ENCODE measurements at regions not wholly inside any gene's neighbourhood (a gene's known extent, or its start where the extent isn't known, plus 50 kb on each side); places are given as distances from the start of the nearest gene placed in this dataset.

DNA sequence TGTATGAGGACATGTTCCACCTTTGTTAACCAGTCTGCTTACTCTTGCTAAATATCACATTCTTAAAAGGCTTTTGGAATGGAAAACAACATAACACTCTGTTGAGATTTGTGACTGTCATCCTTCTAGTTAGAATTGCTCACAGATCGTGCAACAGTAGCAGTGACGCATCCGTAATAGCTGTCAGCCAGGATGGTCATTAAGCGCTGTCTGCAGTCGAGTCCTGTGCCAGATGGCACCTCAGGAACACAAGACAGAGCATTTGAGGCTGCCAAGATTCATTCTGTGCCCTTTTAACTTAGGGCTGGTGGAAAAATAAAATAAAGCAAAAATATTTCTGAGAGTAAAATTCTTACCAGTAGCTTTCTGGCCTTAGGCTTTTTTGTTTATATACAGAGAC lies 348.6 kb downstream of the ANKRD7 start:
- DNase-seq (ENCODE audit: low spot score), result no peak

DNA sequence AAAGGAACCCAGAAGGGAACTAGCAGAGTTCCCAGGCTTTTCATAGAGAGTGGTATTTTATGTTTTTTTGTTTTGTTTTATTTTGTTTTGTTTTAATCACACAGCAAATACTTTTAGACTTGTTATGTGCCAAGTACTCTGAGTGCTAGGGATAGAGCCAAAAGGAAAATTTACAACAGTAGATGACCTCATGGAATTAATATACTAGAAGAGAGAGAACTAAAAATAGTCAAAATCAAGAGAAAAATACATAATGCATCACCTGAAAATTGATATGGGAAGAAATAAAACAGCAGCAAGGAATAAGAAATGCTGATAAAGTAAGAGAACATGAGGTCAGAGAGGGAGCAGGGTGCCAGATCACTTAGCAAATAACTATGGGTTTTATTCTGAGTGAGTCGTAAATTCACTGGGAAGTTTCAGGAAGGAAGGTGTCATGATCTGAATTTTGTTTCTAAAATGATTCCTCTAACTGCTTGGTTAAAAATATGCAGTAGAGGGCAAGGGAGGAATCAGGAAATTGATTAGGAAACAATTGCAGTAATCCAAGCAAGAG lies 351.0 kb downstream of the ANKRD7 start:
- no peak for DNase-seq (ENCODE audit: low spot score)

DNA sequence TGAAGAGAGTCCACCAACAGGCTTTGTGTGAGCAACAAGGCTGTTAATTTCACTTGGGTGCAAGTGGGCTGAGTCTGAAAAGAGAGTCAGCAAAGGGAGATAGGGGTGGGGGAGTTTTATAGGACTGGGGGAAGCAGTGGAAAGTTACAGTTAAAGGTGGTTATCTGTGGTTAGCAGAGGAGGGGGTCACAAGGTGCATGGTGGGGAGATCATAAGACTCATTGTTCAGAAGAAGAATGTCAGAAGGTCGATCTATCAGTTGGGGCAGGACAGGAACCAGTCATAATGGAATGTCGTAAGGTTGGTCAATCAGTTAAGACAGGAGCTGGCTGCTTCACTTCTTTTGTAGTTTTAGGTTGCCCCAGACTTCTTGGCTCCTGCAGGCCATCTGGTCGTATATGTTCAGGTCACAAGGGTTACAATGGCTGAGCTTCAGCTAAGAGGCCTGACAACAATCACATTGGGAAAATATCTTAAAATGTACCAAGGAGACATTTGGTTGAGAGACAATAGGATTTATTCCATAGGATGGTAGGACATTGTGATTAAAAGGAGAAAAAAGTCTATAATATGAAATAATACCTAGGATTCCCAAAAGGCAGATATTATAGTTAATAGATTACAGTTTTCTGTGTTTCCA lies 356.4 kb downstream of the ANKRD7 start:
- no peak for DNase-seq (ENCODE audit: low spot score)

DNA sequence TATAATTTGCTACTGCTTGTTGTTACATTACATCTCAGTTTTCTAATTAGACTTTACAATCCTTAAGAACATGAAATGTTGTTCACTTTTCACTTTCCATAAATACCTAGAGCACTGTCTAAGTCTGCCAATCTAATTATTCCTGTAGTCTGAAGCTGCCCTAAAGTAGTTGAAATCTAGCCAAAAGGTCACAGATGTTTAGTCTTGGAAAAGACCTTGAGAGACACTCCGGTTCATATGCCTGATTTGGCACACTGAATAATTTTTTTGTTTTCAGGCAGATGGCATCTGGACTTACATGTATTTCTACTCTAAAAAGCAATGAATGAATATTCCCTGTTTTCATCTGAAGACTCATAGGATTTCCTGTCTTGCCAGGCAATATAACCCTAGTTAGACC lies 359.1 kb downstream of the ANKRD7 start:
- no peak for DNase-seq (ENCODE audit: low spot score)

DNA sequence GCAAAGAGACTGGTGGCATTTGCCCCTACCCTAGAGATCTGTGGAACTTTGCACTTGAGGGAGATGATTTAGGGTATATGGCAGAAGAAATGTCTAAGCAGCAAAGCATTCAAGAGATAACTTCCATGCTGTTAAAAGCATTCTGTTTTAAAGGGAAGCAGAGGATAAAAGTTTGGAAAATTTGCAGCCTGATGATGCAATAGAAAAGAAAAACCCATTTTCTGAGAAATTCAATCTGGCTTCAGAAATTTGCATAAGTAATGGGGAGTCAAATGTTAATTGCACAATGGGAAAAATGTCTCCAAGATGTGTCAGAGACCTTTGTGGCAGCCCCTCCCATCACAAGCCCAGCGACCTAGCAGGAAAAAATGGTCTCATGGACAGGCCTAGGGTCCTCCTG lies 361.7 kb downstream of the ANKRD7 start:
- DNase-seq (ENCODE audit: low spot score), result no peak

DNA sequence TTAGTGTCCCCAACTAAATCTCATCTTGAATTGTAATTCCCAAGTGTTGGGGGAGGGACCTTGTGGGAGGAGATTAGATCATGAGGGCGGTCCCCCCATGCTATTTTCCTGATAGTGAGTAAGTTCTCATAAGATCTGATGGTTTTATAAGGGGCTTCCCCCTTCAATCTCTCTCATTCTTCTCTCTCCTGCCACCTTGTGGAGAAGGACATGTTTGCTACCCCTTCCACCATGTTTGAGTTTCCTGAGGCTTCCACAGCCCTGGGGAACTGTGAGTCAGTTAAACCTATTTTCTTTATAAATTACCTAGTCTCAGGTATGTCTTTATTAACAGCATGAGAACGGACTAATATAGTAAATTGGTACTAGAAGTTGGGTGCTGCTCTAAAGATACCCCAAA lies 365.6 kb downstream of the ANKRD7 start:
- DNase-seq (ENCODE audit: low spot score), result no peak

DNA sequence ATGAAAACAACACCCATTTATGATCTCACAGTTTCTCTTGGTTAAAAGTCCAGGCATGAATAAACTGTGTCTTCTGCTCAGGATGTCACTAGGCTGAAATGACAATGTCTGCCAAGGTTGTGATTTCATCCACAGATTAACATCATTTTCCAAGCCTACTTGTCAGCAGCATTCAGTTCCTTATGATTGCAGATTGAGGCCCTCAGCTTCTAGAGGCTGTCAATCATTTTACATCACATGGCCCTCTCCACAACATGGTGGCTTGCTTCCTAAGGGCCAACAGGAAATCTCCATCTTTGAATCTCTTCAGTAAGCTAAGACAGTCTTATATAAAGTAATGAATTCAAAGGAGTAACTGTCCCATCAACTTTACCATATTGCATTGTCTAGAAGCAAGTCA lies 377.6 kb downstream of the ANKRD7 start:
- no peak for DNase-seq (ENCODE audit: low spot score)

DNA sequence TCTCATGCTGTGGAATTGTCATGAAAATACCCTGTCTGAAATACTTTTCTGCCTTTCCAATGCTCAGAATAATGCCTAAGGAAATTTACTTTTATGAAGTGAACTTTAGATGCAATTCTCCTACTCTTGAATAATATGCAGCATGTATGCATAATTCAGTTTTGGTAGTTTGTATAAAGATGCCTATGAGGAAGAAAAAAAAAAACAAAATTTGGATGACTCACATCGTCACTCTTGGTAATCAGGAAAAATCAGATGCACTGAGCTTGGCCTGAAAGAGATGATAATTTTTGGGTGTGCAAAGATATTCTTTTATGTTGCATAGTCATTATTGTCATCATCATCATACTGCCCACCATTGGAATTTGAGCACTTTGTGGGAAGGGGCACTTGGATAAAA lies 382.1 kb downstream of the ANKRD7 start:
- DNase-seq (ENCODE audit: low spot score), result no peak

DNA sequence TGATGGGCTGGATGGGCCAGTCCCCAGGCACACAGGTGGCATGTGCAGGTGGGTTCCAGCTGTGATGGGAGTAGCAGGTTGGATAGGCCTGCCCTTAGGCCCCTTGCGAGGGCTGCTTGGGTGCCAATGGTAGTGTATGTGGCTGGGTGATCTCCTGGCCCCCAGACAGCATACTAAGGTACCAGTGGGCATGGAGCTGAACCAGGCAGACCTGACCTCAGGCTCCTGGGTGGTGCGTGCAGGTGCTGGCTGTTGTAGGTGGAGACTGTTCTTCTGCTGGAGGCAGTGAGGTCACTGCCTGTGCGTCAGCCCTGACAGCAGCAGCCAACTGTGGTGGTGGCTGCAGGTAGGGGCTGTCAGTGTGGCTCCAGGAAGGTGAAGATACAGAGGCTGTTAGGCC lies 384.7 kb downstream of the ANKRD7 start:
- no peak for DNase-seq (ENCODE audit: low spot score)

DNA sequence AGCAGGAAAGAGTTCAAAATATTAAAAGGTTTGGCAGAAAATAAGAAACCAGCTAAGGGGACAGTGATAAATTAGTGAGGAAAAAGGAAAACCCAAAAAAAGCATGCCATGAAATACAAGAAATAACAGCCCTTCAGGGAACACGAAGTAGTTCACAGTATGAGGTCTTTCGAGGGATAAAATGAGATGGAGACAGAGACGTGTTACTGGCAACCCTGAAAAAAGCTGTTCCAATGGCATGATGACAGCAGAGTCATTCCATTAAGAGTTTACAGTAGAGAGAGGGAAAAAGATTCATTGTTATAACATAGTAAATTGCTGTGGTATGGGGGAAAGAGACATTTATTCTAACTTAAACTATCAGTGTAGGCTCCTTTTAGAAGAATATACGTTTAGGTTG lies 391.2 kb downstream of the ANKRD7 start:
- DNase-seq (ENCODE audit: low spot score), result no peak

DNA sequence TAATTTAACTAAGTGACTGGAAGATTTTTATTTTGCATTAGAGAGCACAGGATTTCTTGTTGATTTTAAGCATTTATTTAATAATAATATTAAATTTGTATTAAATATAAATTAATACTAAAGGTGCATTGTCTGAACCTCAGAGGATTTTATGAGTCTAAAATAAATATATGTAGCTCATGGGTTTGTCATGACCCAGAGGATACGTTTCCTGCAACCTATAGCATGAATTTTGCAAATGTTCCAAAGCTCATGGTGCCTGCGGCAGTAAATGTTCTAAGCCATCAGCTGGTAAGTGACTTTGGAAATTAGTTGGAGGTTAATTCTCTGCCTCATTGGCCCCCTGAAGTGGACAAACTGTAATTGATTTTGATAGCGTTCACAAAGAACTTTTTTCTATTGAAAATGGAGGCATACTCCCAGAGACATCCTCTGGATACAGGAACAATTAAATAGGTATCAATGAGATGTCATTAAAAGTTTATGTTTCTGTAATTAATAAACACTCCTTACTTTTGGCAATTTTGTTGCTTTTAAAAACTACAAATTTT lies 397.4 kb downstream of the ANKRD7 start:
- DNase-seq (ENCODE audit: low spot score), result no peak

DNA sequence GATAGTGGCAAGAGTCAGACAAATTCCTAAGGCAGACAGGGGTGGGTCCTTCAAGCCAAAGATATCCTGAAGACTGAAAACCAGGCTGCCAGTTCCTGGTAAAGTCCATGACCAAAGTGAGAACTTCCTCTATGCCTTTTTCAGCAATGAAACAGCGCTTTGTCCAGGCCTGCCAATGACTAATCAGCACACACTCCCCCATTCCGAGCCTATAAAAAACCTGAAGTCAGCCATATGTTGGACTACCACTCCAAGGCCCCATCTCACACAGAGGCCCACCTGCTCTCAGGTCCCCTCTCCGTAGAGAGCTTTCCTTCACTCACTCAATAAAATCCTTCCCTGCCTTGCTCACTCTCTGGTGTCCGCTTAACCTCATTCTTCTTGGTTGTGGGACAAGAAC lies 402.2 kb downstream of the ANKRD7 start:
- DNase-seq (ENCODE audit: low spot score), result no peak

DNA sequence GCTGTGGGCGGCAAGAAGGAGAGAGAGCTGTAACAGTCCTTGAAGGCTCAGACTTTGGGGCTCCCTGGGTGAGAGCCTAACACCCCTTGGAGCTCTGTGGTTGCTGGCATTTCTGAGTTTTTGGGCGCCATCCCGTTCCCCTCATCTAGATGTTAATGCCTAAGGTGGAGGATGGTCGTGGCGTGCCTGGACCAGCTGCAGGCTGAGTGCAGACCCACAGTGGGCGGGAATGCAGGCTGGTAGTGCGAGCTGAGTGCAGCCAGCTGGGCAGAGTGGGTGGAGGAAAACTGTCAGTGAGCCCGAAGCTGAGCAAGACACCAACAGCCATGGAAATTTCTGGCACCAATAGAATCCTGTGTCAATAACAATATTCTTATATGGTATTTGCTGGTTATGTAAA lies 403.0 kb downstream of the ANKRD7 start:
- DNase-seq (ENCODE audit: low spot score), result no peak

DNA sequence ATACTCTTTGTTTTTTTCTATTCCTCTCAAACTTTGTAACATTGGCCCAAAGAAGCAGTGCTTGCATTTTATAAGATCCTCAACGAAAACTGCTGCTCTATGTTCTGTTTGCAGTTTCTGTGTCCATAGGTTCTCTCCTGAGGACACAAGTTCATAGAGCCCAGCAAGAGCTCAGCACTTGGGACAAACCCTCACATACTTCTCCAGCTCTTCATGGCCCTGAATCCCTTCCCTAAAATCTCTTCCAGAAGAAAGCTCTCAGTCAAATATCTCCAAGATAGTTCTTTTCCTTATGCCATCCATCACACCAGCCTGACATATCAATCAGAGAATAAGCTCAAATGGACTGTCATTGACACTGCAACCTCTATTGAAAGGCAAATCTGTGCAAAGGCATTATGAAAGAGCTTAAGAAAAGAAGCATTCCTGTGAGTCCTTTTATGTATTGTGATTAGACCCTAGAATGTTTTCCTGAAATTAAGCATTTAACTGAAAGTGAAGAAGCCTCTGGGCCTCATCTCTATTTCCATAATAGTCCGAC lies 405.5 kb downstream of the ANKRD7 start:
- no peak for DNase-seq (ENCODE audit: low spot score)

DNA sequence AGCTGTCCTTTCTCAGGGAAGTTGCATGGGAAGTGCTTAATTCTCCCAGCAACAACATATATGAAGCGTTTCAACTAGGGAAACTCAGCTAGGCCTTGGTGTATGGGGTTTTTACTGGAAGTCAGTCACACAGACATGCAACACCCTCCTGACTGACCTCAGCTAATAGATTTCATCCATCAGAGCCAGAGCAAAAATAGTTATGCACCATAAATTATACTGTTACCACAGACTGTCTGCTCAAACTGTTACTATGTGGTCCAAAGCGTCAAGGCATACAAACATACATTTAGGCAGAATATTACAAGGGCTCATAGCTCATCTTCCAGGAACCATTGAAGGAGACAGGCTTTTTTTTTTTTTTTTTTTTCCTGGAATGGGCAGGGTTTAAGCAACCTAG lies 417.9 kb downstream of the ANKRD7 start:
- no peak for DNase-seq (ENCODE audit: low spot score)

DNA sequence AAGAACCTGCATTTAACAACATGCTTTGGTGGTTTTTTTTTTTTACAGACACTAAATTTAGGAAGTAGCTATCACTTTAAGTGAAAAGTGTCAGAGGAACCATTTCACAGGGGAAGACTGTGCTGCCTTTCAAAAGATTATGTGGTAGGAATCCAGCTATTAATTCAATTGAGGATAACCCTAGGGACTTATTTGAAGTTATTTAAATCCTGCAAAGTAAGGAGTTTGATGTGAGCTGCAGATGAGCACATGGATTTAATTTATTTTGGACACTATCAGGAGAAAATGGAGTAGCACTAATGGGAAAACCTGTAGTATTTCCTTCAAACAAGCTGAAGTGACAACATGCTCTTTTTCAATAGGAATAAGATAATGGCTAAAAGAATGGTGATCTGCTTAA lies 419.8 kb downstream of the ANKRD7 start:
- DNase-seq (ENCODE audit: low spot score), result no peak

DNA sequence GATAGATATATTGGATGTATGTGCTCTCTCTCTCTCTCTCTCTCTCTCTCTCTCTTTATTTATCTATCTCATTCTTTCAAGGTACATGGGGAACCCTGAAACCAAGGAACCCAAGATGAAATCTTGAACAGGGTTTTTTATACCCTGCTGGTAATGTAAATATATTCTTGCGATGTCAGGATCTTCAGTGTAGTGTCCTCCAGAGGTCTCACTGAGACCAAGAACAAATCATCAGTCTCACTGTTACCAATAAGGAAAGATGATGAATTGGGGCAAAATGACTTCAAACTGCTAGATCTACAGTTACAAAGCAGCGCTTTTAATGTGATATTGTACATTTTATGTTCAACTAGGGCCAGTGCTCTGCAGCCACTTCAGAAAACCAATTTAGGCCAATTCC lies 423.5 kb downstream of the ANKRD7 start:
- DNase-seq (ENCODE audit: low spot score), result no peak

DNA sequence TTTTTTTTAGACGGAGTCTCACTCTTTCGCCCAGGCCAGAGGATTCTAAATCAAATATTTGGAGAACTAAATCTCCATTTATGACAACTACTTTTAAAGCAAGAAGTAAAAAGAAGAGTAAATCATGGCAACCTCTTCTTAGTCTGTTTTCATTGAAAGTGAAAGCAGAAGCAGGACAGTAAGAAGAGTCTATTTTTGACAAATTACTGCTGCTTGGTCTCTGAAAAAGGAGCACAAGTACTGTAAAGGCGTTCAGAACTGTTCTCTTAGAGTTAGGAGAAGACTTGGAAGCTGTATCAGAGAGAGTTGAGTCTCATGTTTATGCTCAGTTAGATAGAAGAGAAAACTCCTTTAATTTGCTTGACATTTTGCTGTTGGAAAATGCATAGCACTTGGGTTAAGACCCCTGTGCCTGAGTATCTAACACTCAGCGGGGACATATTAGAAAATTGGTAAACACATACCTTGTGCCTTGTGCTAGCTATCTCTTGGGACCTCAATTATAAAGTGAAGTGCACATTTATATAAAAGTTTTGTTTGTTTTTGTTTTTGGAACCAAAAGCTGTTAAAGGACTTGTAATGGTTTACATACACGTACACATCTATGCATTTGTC lies 433.0 kb downstream of the ANKRD7 start:
- no peak for DNase-seq (ENCODE audit: low spot score)

DNA sequence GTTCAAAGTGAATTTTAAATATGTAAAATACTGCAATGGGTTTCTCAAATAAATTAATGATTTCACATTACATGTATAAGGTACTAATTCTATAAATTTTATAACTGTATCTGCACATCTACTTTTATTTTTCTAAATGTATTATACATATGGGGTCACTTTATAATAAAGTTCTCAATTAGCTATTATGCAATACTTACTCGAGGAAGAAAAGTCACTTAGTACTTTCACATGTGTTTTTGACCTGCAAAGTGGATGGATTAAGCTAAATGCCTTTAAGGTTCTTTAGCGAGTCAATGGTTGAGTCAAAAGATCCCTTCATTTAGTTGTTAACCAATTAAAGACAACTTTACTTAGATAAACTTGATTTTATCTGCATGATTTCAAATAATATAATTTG lies 437.8 kb downstream of the ANKRD7 start:
- DNase-seq (ENCODE audit: low spot score), result no peak

DNA sequence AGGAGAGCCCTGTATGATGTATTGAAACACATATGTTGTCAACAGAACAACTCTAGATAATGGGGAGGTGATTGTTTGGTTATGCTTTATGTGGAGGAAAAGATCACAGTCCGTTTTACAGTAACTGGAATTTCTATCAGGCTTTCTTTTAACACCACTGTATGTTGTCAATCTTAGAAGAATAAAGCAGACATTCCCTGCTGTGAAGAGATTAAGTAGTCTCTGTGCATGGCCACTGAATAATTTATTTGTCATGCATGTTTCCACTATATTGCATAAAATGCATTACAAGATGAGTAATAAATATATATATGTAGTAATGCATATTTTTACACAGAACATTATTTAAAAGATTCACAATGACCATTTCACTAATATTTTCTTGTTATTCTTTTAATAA lies 440.0 kb downstream of the ANKRD7 start:
- no peak for DNase-seq (ENCODE audit: low spot score)

DNA sequence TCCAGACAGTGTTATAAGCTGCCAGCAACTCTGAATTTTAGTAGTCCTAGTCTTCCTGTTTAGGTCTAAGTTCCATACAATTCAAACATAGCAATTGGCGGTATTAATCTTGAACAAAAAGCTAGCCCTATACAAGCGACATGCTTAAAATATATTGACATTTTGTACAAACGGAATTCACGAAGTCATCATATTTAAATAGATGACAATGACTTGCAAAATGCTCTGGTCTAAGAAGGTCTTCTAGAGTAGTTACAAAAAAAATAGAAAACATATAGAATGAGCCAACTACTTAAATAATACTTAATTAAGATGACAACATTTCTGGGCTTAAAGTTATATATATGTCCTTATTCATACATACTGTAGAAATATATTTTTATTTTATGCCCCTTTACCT lies 446.6 kb downstream of the ANKRD7 start:
- no peak for DNase-seq (ENCODE audit: low spot score)

DNA sequence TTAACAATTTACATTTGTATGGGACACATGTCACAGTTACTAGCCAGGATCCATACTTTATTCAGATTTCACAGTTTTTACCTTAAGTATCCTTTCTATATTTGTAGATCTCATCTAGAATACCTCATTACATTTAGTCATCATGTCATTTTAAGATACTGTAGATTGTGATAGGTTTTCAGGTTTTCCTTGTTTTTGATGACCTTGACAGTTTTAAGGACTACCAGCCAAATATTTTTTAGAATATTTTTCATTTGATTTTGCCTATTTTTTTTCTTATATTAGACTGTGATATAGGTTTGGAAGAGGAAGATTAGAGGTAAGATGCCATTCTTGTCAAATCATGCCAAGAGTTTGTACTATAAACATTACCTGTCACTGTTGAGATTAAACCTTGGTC lies 460.3 kb downstream of the ANKRD7 start:
- DNase-seq (ENCODE audit: low spot score), result no peak

DNA sequence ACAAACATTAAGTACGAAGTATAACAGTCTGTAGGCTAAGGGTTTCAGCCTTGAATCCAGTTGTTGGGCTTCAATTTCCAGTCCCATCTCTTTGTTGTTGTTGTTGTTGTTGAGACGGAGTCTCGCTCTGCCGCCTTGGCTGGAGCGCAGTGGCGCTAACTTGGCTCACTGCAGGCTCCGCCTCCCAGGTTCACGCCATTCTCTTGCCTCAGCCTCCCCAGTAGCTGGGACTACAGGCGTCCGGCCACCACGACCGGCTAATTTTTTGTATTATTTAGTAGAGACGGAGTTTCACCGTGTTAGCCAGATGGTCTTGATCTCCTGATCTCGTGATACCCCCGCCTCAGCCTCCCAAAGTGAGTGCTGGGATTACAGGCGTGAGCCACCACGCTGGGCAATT lies 464.9 kb downstream of the ANKRD7 start:
- no peak for DNase-seq (ENCODE audit: low spot score)

DNA sequence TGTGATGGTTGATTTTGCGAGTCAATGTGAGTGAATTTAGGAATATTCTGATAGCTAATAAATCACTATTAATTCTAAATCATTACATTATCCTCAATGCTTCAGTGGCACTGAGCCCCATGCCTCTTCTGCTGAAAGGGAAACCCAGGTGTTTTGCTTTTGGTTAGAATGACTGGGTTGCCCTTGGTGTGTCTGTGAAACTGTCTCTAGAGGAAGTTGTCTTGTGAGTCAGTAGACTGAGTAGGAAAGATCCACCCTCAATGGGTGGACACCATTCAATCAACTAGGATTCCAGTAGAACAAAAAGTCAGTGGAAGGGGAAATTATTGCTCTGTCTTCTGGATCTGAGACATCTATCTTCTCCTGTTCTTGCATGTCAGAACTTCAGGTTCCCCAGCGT lies 472.4 kb downstream of the ANKRD7 start:
- no peak for DNase-seq (ENCODE audit: low spot score)

Data from AG08396 (cell line).